OCI-LY3 (cell line): ENCODE measurements at regions not wholly inside any gene's neighbourhood (a gene's known extent, or its start where the extent isn't known, plus 50 kb on each side); places are given as distances from the start of the nearest gene placed in this dataset.

Experiments
- H2AFZ ChIP-seq: fragments of 200-600, 300-600 bp; shearing (Covaris generic); 2 replicates; pipeline ENCODE4 v1.6.0; 2014; ENCODE audit warnings: antibody characterized with exemption, low read depth, low read length
- H3K27ac ChIP-seq: fragments of 200-600, 300-600 bp; sonication (generic); 2 replicates; pipeline ENCODE4 v1.5.1; 2014; ENCODE audit warnings: mild to moderate bottlenecking, low read length, moderate library complexity, mixed read lengths
- H3K27me3 ChIP-seq: fragments of 200-600, 300-600 bp; sonication (generic); 2 replicates; pipeline ENCODE4 v1.6.1; 2014; ENCODE audit warnings: low read depth, low read length, mixed read lengths
- H3K36me3 ChIP-seq: fragments of 200-600, 300-600 bp; sonication (generic); replicated peaks from 2 replicates; pipeline ENCODE3; 2014; ENCODE audit warnings: low read depth, low read length, mixed read lengths
- H3K4me1 ChIP-seq: fragments of 300-600, 200-600 bp; sonication (generic); 2 replicates; pipeline ENCODE4 v1.6.1; 2014; ENCODE audit warnings: low read length, mixed read lengths
- H3K4me2 ChIP-seq: fragments of 200-600, 300-600 bp; sonication (generic); 2 replicates; pipeline ENCODE4 v1.6.1; 2014; ENCODE audit warnings: low read length, mixed read lengths
- H3K4me3 ChIP-seq: fragments of 300-600, 200-600 bp; sonication (generic); 2 replicates; pipeline ENCODE4 v1.5.1; 2014; ENCODE audit warnings: antibody characterized with exemption, mild to moderate bottlenecking, low read length, moderate library complexity
- H3K79me2 ChIP-seq: fragments of 300-600, 200-600 bp; shearing (Covaris generic); 2 replicates; pipeline ENCODE4 v1.6.1; 2014; ENCODE audit warnings: mild to moderate bottlenecking, low read length, mixed read lengths
- H3K9ac ChIP-seq: fragments of 300-600, 200-600 bp; shearing (Covaris generic); 2 replicates; pipeline ENCODE4 v1.6.0; 2014; ENCODE audit warnings: mild to moderate bottlenecking, low read length, moderate library complexity
- H3K9me3 ChIP-seq: fragments of 200-600, 300-600 bp; shearing (Covaris generic); 2 replicates; pipeline ENCODE4 v1.6.1; 2014; ENCODE audit warnings: low read length, mixed read lengths; ENCODE audit not compliant: insufficient read depth
- H4K20me1 ChIP-seq: fragments of 200-600, 300-600 bp; sonication (generic); 2 replicates; pipeline ENCODE4 v1.6.1; 2016; ENCODE audit warnings: low read length, mixed read lengths; ENCODE audit not compliant: insufficient read depth
- CTCF ChIP-seq: fragments of 200-600, 300-600 bp; sonication (generic); IDR thresholded peaks from 2 replicates; pipeline ENCODE4 v1.5.1; 2014; ENCODE audit warnings: antibody characterized with exemption, low read length, low read depth
- EZH2phosphoT487 ChIP-seq: fragments of 200-600 bp; shearing (Covaris generic); IDR thresholded peaks from 2 replicates; pipeline ENCODE4 v1.6.1; 2018; ENCODE audit warnings: antibody characterized with exemption, mixed run types, low read depth

GRCh38 chr7:113764401-113765035, 154.3 kb downstream of the PPP1R3A start:
- Histone ChIP-seq H3K9ac (no peak overlapping the region), H3K27me3 (no peaks in the 10 kb centered on the region), H3K36me3 (no peaks in the 10 kb centered on the region), H3K4me1 (no peaks in the 10 kb centered on the region; the same call in 1 of the 2 replicates), H3K79me2 (no peaks in the 10 kb centered on the region), H3K27ac (no peak overlapping the region), H3K4me3 (no peak overlapping the region), H3K4me2 (no peak overlapping the region), H2AFZ (no peak overlapping the region), H4K20me1 (no peaks in the 10 kb centered on the region), H3K9me3 (no peaks in the 10 kb centered on the region)
- no peak for TF ChIP-seq EZH2phosphoT487
- no peak for TF ChIP-seq CTCF

- no peak overlapping the region for H3K27ac ChIP-seq
- H3K79me2 ChIP-seq, result no peaks in the 10 kb centered on the region
- no peaks in the 10 kb centered on the region for H3K36me3 ChIP-seq
- H3K9me3 ChIP-seq, result no peaks in the 10 kb centered on the region
- H3K4me3 ChIP-seq, result no peak overlapping the region
- H3K4me2 ChIP-seq, result no peak overlapping the region
- no peaks in the 10 kb centered on the region for H4K20me1 ChIP-seq
- no peaks in the 10 kb centered on the region; the same call in 1 of the 2 replicates for H3K4me1 ChIP-seq
- H2AFZ ChIP-seq, result no peak overlapping the region
- no peak overlapping the region for H3K9ac ChIP-seq
- no peak for TF ChIP-seq CTCF
- no peak for TF ChIP-seq EZH2phosphoT487
- H3K27me3 ChIP-seq, result no peaks in the 10 kb centered on the region
Measured at GRCh38 chr7:113763226-113763625, 155.6 kb downstream of the PPP1R3A start.

- Histone ChIP-seq H3K9ac (no peak overlapping the region), H3K4me2 (no peak overlapping the region), H3K27me3 (no peaks in the 10 kb centered on the region), H3K9me3 (no peaks in the 10 kb centered on the region), H2AFZ (no peak overlapping the region), H3K79me2 (no peaks in the 10 kb centered on the region), H3K4me1 (no peaks in the 10 kb centered on the region), H4K20me1 (no peaks in the 10 kb centered on the region), H3K4me3 (no peak overlapping the region), H3K27ac (no peak overlapping the region), H3K36me3 (no peaks in the 10 kb centered on the region)
- TF ChIP-seq EZH2phosphoT487, result no peak
Measured at GRCh38 chr7:113756250-113756649, 162.6 kb downstream of the PPP1R3A start.

GRCh38 chr7:113752689-113753088, 166.1 kb downstream of the PPP1R3A start:
- Histone ChIP-seq H2AFZ (no peak overlapping the region), H3K9ac (no peak overlapping the region), H3K27ac (no peak overlapping the region), H3K4me3 (no peak overlapping the region), H3K9me3 (no peaks in the 10 kb centered on the region), H3K36me3 (no peaks in the 10 kb centered on the region), H4K20me1 (no peaks in the 10 kb centered on the region), H3K4me1 (no peaks in the 10 kb centered on the region), H3K27me3 (no peaks in the 10 kb centered on the region), H3K4me2 (no peak overlapping the region), H3K79me2 (no peaks in the 10 kb centered on the region)
- TF ChIP-seq CTCF, result no peak
- TF ChIP-seq EZH2phosphoT487, result no peak
